Activated T-helper 9 cell treated with anti-CD3 and anti-CD28 coated beads, Interleukin-2, amount 50 U/mL, for 16 hours (primary cell): ENCODE measurements at regions not wholly inside any gene's neighbourhood (a gene's known extent, or its start where the extent isn't known, plus 50 kb on each side); places are given as distances from the start of the nearest gene placed in this dataset.

Experiments
- DNase-seq: peaks from one replicate; pipeline ENCODE4 v3.0.0-alpha.2; 2020; ENCODE audit warnings: low read depth

DNA sequence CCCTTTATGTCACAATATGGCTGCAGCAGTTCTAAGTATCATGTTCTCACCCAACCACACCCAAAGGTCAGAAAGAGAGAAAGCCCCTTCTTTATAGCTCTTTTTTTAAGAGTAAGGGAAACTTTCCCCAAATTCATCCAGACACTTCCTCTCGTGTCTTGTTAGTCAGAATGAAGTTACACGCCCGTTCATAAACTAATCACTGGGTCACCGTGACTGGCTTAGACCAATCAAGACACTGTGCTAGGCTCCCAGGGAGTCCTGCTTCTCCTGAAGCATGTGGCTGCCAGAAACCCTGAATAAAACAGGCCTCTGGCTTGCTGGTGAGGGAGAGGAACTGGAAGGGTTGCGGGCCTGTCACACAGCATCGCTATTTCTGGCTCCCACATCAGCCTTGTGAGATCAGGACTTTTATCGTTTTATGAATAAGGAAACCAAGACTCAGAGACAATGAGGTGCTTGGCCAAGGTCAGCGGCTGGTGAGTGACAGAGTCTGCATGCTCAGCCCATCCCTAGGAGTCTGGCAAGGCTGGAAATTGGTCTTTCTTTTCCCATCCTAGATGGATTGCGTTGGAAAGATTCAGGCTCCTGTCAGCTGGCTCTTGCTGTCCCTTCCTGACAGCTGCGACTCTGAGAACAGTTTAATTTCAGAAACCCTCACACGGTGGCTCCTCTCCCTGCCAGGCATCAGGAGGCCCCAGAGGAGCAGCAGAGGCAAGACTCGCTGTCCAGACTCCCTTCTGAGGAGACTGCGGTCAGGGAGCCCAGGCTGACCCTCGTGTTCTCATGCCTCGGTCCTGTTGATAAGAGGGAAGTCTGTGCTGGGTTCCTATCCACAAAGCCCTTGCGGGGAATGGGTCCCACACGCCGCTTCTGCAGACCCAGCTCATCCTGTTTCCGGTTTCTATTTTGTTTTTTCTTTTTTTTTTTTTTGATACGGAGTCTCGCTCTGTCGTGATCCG is 104.5 kb upstream of the TAF1B start:
- no peak for DNase-seq

DNA sequence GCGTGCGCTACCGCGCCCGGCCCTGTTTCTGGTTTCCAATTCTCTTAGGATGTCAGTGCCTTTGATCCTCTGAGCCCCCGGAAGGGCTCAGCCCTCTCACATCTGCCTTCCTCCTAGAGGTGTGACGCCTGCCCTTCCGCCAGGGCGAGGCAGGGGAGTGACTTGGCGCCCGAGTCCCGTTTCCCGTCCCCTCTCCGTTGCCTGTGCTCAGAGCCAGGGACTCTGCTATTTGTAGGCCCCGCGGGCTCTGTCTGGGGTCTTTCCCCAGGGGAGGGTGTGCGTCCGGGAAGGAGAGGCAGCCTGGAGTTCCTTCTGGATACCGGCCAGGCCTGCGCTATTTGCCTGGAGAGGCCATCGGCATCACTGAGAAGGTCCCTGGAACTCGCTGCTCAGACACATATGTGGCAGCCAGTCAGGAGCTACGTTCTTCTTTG is 103.7 kb upstream of the TAF1B start:
- DNase-seq = peak; percentile 28

DNA sequence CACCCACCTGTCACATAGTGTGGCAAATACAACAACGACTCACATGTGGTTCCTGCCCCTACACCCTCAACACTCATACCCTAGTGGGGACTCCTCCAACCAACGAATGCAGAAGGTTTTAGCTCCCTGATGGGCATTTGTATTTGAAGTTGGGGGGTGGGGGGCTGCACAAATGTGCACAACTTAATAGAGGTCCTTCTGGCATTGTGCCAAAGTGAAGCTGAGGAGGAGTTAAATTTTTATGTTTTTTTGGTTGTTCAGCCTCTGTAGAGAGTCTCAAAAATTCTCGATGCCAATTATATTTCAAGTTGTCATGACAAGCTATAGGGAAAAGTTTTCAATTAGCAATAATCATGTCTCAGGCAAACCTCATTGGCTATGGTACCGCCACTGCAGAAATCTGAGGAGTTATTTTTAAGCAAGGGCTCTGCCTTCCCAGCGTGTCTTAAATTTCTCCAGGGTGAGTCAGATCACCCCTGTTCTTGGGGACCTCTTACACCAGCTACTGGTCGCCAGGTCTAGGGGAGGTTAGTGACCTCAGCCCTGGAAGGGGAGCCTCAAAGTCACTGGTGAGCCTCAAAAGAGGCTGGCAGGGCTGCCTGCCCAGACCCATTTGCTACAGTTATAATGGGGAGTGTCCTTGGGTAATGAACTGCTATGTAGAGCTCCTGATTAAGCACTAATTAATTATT is 102.7 kb upstream of the TAF1B start:
- DNase-seq = no peak

DNA sequence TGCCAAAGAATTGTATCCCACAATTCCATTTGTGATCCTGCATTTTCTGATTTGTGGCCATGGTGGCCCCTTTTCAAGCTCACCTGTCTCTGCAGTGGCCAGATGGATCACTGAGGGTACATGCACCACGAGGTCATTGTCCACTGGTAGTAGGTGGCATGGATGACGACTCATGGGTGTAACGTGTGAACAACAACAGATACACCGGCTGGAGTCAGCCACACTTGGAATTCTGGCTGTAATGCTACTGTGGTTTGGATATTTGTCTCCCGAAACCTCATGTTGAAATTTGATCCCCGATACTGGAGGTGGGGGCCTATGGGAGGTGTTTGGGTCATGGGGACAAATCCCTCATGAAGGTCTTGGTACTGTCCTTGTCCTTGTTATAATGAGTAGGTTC is 102.2 kb upstream of the TAF1B start:
- DNase-seq = no peak

DNA sequence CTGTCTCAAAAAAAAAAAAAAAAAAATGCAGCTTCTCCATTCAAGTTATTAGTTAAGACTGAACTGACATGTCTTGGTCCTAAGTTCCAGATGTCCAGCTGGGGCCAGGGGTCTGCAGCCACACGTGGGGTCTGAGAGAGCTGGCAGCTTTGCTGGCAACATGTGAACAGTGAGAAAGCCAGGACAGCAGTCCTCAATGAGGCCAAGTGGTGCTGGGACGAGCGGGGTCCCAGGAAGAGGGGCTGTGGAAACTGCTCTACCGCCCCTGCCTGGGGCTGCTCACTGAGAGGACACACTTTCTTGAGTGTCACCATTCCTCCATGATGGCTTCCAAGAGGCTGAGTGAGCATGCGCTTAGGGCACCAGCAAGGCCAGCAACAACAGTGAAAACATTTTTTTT is 100.7 kb upstream of the TAF1B start:
- no peak for DNase-seq

DNA sequence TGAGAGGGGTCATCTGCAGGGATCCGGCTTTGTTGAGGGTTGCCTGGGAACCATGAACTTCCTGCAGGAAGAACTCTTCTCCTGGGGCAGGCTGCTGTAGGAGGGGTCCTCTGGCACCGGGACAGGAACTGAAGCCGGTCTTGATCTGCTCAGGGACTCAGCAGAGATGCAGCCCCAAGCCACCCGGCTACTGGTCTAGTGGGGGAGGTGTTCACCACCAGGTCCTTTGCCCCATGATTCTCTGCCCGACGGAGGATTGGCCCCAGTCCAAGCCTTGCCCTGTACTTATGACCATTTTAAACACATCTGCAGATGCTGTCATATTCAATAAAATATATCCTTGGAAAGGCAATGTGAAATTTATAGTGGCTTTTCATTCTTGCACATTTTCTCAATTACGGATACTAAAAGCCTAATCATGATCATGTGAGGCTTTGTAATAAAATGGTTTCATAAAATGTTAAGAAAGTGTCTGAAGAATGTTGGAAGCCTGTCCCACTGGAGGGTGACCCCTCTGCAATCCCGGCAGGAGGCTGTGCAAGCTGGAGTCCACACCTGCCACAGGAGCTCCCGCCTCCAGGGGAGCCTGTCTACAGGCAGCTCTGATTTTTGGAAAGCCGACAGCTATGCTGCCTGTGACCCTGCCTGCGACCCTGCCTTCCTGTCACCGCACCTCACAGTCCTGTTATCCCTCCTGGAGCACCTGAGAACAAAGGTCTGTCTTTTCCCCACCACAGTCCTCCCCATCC is 98.8 kb upstream of the TAF1B start:
- no peak for DNase-seq

DNA sequence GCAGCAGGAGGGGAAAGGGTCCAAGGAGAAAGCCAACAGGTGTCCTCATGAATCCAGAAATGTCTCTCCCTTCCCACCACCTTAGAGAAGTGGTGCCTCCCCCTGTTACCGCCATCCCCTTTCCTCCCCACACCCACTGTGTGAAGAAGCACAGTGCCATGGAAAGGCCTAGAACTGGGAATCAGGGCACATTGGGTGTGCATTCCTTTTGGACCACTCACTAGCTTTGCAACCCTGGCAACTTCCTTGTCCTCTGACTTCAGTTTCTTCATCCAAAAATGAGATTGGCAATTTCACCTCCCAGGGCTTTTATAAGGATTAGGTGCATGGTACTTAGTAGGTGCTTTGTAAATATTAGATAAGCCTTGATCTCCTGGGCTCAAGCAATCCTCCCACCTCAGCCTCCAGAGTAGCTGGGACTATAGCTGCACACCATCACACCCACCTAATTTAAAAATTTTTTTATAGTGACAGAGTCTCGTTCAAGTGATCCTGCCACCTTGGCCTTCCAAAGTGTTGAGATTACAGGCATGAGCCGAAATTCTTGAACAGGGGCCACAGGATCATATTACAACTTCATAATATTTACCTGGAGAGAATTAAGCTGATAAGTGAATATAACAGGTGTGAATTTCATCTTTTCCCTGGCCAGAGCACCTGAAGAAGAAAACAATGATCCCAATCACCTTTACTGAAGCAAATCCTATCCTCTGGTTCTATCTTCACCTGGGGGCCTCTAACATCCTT is 97.9 kb upstream of the TAF1B start:
- DNase-seq = no peak

DNA sequence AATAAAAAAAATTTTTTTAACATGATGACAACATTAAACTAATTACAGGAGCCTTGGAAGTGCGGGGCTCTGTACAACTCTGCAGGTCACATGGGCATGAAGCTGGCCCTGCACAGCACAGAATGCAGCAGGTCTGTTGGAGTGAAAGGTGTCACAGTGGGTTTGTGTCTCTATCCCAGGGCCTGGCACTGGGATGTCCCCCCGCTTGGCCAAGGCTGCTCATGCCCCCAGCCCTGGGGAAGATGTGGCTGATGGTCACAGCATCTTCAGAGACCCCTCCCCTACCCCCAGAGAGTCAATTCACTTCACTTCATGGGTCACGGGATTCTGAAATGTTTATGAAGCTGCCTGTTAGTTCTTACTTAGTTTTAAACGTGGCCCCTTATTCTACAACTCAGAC is 95.9 kb upstream of the TAF1B start:
- DNase-seq = no peak

DNA sequence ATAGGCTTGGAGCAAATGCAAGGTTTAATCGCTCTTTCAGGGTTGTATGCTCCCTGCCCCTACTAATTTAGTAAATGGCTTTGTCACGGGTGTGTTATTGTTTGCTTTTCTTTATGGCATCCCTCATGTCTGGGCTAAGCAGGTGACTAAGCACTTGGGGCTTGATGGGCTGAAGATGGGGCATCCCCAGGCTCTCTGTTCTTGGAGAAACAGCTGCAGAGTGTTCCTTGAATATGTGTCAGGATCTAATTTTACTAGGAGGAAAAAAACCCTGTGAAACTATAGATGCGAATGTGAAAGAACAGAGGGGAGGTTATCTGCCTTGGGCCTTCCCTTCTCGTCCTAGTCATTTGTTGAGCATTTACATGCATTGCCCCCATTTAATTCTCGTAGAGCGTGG is 94.7 kb upstream of the TAF1B start:
- no peak for DNase-seq

DNA sequence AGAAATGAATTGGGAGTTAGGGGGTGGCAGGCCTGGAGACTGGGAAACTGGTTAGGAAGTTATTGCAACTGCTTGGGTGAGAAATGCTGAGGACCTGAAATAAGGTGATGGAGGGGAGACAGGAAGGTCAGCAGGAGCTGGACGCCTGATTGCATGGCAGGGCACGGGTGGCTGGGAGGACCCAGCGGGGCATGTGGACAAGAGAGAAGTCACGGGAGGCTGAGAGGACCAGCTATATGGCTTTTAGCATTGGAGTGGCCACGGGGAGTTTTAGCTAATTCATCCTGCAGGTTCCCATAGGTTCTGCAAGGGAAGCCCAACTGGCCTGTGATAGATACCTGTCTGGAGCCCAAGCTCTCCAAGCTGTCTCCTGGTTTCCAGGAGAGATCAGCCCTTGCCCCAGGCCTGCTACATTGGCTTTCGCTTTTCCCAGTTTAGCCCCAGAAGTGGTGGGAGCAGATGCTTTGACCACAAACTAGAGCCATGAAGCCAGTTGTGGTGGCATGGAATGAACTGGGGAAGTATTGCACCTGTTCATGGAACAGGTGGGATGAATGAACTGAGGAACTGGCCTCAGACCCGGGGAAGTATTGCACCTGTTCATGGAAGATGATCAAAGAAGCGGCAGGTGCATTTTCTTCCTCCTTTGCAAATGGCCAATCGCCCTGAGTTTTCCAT is 93.6 kb upstream of the TAF1B start:
- no peak for DNase-seq

DNA sequence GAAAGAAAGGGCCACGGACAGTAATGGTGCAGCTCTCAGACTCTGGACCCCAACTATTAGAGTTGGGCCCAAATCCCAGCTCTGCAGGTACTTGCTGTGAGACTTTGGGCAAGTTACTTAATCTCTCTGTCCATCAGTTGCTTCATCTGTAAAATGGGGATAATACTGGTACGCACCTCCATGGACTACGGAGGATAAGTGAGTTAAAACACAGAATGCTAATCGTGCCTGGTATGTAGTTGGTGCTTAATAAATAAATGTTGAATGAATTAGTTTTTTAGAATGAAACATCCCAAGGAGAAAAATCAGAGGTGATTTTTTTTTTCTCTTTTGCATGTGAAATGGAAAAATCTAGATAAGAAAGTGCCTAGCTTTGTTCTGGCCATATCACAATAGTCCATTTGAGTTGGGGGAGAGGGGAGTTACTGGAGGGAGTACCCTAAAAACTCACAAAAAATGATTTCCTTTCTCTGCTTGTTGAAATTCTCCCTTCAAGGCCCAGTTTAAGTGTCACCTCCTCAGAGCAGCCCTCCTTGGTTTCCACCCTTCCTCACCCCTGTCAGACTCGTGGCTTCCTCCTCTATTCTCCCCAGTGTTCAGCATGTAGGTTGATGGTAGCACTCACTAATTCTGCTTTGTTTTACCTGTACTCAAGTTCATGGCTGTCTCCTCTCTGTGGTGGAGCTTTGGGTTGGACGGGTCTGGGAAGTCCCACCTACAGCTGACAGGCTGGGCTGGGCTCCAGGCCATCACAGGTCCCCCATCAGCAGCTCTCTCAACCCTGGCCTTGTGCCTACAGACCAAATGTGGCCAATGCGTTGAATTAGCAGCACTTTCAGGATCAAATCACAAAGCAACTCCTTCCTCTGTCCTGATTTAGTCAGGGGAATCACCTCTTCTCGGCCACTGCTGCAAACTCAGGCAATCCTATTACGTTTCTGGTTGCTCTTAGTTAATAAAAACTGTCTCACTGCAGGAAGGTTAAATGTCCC is 92.8 kb upstream of the TAF1B start:
- no peak for DNase-seq

DNA sequence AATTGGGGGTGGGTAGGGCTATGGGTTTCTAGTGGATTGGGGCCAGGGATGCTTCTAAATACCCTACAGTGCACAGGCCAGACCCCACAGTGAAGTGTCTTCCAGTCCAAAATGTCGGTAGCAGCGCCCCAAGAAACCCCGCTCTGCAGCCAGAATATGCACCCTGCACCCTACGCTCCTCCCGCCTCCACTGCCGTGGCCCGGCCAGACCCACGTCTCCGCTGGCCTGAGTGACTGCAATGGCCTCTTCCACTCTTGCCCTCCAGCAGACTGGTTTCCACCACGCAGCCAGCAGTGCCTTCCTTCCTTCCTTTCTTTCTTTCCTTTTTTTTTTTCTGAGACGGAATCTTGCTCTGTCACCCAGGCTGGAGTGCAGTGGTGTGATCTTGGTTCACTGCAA is 91.4 kb upstream of the TAF1B start:
- no peak for DNase-seq

DNA sequence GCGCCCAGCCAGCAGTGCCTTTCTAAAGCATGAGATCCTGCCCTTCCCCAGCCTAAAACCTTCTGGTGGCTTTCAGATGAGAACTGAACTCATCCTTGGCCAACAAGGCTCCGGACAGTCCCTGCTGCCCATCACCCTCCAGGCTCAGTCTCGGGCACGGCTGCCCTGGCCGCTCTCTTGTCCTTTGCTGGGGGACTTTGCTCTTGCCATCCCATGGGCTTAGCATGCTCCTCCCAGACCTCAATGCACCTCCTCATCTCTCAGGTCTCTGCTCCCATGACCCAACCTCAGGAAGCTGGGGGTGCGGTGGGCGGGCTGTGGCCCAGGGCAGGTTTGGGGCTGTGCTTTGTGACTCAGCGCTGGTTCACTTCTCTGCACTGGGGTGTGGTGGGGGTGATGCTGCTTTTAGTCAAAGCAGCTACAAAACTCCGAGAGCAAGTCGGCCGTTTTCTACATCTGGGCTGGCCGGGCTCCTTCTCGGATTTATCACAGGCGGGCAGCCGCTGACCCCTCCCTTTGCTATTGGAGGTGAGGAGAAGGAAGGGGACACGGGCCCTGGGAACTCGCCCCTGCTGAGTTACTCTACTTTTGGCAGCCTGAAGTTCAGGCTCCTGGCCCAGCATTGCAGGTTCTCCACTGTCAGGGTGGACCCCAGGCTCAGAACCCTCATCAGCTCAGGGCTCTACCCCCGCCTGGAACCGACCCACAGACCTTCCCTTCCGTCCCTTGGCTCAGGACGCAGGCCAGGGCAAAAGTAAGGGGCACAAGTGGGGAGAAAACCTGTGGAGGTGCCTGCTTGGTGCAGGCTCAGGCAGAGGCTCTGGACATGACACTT is 90.6 kb upstream of the TAF1B start:
- peak; percentile 86 for DNase-seq

DNA sequence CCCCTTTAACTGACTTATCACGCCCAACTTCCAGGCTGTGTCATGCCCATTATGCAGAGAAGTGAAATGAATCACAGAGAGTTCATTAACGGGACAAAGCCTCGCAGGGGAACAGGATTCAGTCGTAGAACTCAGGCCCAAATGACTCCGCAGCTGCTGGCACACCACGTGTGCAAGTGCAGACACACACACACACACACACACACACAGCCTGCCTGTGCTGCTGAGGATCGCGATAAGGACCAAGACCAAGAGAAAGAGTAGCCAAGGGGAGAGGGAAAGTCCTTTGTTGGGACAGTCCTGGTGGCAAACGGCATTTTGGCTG is 90.0 kb upstream of the TAF1B start:
- peak; percentile 56 for DNase-seq

DNA sequence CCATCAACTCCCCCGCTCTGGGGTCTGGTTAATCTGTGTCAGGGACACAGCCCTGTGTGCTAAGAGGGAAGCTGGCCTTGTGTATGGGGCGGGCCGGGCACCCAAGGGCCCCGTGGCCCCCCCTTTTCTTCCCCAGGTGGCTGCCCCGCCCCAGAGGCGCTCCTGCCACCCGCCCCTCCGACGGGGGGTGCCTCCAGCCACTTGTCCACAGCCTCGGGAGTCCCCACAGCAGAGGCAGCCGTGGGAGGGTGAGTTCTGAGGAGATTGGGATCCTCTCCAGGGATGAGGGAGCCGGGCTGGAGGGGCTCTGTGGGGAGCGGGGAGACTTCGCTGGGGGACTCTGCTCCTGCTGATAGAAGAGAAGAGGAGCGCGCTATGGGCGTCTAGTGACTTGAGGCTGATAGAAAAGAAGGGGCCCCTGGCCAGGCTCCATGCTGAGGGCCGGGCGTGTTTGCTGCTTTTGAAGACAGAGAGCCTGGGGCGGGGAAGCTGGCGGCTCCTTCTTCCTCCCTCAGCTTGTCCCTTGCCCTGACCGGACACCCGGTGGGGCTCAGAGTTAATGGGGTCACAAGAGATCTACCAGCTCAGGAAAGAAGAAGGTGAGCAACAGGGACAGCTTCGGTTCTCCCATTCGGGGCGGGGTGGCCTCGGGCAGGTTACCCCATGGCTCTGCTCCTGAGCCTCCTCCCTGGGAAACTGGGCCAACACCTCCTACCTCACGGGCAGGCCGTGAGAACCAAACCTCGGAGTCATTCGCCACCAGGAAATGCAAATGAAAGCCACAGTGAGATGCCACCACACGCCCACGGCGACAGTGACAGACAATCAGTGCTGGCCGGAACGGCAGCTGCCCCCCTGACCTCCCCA is 89.4 kb upstream of the TAF1B start:
- DNase-seq = peak; percentile 66

DNA sequence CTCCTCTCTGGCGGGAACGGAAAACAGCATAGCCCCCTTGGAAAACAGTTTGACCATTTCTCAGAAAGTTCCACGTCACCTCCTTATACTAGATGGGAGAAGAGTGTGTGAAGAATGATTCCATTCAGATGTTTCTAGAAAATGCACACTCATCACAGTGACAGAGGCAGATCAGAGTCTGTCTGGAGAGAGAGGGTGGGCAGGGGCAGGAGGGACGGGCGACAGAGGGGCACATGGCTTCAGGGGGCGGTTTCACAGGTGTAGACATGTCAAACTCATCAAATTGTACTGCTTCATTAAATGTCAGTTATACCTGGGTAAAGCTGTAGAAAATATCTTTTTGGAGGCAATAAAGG is 88.8 kb upstream of the TAF1B start:
- no peak for DNase-seq

DNA sequence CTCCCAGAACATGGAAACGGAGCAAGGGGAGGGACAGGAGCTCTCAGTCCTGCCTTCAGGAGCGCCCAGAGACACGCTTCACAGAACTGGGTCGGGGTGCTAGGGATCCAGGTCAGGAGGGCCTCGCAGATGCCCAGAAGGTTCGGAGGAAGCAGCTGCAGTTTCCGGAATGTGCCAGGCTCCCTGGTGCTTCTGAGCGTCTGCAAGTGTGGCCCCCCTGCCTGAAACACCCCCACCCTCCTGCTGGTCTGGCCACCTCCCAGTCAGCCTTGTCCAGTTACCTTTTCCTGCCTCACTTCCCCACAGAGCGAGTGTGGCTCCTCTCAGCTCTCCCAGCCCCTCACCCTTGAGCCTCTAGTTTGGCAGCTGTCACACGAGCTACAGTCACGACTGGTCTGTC is 88.3 kb upstream of the TAF1B start:
- DNase-seq = no peak

DNA sequence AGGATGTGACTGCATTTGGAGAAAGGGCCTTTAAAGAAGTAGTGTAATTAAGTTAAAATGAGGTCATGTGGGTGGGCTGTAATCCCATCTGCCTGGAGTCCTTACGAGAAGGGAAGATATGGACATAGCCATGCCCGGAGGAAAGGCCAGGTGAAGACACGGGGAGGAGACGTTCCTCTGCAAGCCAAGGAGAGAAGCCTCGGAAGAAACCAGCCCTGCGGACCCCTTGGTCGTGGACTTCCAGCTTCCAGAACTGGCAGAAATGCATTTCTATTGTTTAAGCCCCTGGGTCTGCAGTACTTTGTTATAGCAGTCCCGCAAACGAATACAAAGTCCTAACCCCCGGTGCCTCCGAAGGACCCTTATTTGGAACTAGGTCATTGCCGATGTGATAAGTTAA is 87.6 kb upstream of the TAF1B start:
- no peak for DNase-seq
